GM18873 (cell line): ENCODE measurements at regions not wholly inside any gene's neighbourhood (a gene's known extent, or its start where the extent isn't known, plus 50 kb on each side); places are given as distances from the start of the nearest gene placed in this dataset.
"Not testable (repeated sequence)": the region's sequence is repeated elsewhere in the genome, so short reads cannot be mapped to it uniquely, and the experiment has no call there.

Source experiments
- ATAC-seq: cut with Tn5 transposase; IDR thresholded peaks from one replicate; pipeline ENCODE4 v1.9.1; 2021; ENCODE audit warnings: mild to moderate bottlenecking, moderate library complexity, moderate number of reproducible peaks; ENCODE audit not compliant: unreplicated experiment, low FRiP score

- no peak for ATAC-seq
Observed at GRCh38 chr2:146615778-146616177, 1229.1 kb upstream of the ACVR2A start.

- ATAC-seq, result no peak
Observed at GRCh38 chr2:146608490-146608889, 1236.3 kb upstream of the ACVR2A start.

GRCh38 chr2:146604521-146604920 is 1240.3 kb upstream of the ACVR2A start:
- no peak for ATAC-seq

- no peak for ATAC-seq
Observed at GRCh38 chr2:146602856-146603255, 1242.0 kb upstream of the ACVR2A start.

GRCh38 chr2:146602383-146602782 is 1242.4 kb upstream of the ACVR2A start:
- no peak for ATAC-seq

GRCh38 chr2:146598791-146599190 is 1246.0 kb upstream of the ACVR2A start:
- ATAC-seq, result no peak

- no peak for ATAC-seq
Observed at GRCh38 chr2:146597291-146597690, 1247.5 kb upstream of the ACVR2A start.

- no peak for ATAC-seq
Observed at GRCh38 chr2:146591908-146592307, 1252.9 kb upstream of the ACVR2A start.

GRCh38 chr2:146587291-146587713 is 1257.5 kb upstream of the ACVR2A start:
- no peak for ATAC-seq

- no peak for ATAC-seq
Observed at GRCh38 chr2:146584316-146584715, 1260.5 kb upstream of the ACVR2A start.

GRCh38 chr2:146579147-146579930 is 1265.5 kb upstream of the ACVR2A start:
- ATAC-seq, result no peak

- ATAC-seq, result no peak
Observed at GRCh38 chr2:146576339-146577111, 1268.3 kb upstream of the ACVR2A start.

GRCh38 chr2:146572598-146572997 is 1272.2 kb upstream of the ACVR2A start:
- ATAC-seq, result no peak

- no peak for ATAC-seq
Observed at GRCh38 chr2:146561996-146562395, 1282.8 kb upstream of the ACVR2A start.

- no peak for ATAC-seq
Observed at GRCh38 chr2:146547236-146547635, 1297.6 kb upstream of the ACVR2A start.

- no peak for ATAC-seq
Observed at GRCh38 chr2:146544701-146545100, 1300.1 kb upstream of the ACVR2A start.

- ATAC-seq, result no peak
Observed at GRCh38 chr2:146541896-146542295, 1302.9 kb upstream of the ACVR2A start.

- no peak for ATAC-seq
Observed at GRCh38 chr2:146540271-146540932, 1304.4 kb upstream of the ACVR2A start.

- not testable (repeated sequence) for ATAC-seq
Observed at GRCh38 chr2:146539739-146540138, 1305.1 kb upstream of the ACVR2A start.

GRCh38 chr2:146537477-146537876 is 1307.4 kb upstream of the ACVR2A start:
- no peak for ATAC-seq

- ATAC-seq, result no peak
Observed at GRCh38 chr2:146532509-146533147, 1312.2 kb upstream of the ACVR2A start.
